HCT116 (cell line): ENCODE measurements at regions not wholly inside any gene's neighbourhood (a gene's known extent, or its start where the extent isn't known, plus 50 kb on each side); places are given as distances from the start of the nearest gene placed in this dataset.

ENCODE experiments used
- ATAC-seq: fragments of 200-7000 bp; cut with Tn5 transposase; 2 replicates; pipeline ENCODE4 v1.9.1; 2020; ENCODE audit warnings: mild to moderate bottlenecking, moderate library complexity
- BruUV-seq: library from RNA; stranded (reverse); fragments of 400-500 nt; replicated peaks from 2 replicates; lab custom pipeline; 2021; lab: Mats Ljungman, UMichigan
- CTCF ChIA-PET: fragments of 300-600 bp; sonication (Branson Sonifier 250); formaldehyde crosslinking; loops from one replicate; lab custom pipeline; 2021; ENCODE audit warnings: antibody characterized with exemption; lab: Charles Lee
- POLR2A ChIA-PET: fragments of 300-600, 350-600 bp; sonication (Branson Sonifier 250); formaldehyde crosslinking; loops from one replicate; lab custom pipeline; 2021; ENCODE audit warnings: antibody characterized with exemption; lab: Charles Lee
- RAD21 ChIA-PET, 2 experiments: fragments of 300-600 bp; sonication (Branson Sonifier 250); formaldehyde crosslinking; loops; one replicate each; lab custom pipeline; 2023; ENCODE audit warnings: low total read pairs in 2 of 2; ENCODE audit not compliant: uncharacterized antibody in 2 of 2, unreplicated experiment in 2 of 2, low non-redundant PET in 1 of 2; lab: Charles Lee
- DNase-seq: peaks from one replicate; pipeline ENCODE4 v3.0.0-alpha.2; 2010; ENCODE audit warnings: low read depth, low spot score
- H2AFZ ChIP-seq: fragments of 200-600 bp; shearing (Covaris generic), sonication (generic); 2 replicates; pipeline ENCODE4 v1.6.1; 2017; ENCODE audit warnings: low read depth, mixed run types, mixed read lengths, antibody characterized with exemption, low read length; ENCODE audit not compliant: poor library complexity, severe bottlenecking
- H3K27ac ChIP-seq: 2 replicates; pipeline ENCODE4 v1.5.1; 2012; ENCODE audit warnings: low read depth, low read length
- H3K27me3 ChIP-seq: fragments of 200-600 bp; sonication (generic); 2 replicates; pipeline ENCODE4 v1.6.1; 2016; ENCODE audit warnings: mixed run types, low read length, mixed read lengths; ENCODE audit not compliant: insufficient read depth
- H3K36me3 ChIP-seq, 2 experiments: fragments of 200-500 bp in 1 of 2; fragments of 200-600 bp in 1 of 2; sonication (Bioruptor generic) in 1 of 2; sonication (generic) in 1 of 2; 2 replicates each; pipeline versions ENCODE4 v1.5.1 to v1.6.1; 2014 to 2016; ENCODE audit warnings: low read length in 2 of 2, inconsistent platforms in 1 of 2, mixed read lengths in 1 of 2, mixed run types in 1 of 2; ENCODE audit not compliant: insufficient read depth in 2 of 2, control insufficient read depth in 1 of 2
- H3K4me1 ChIP-seq, 2 experiments: fragments of 200-600 bp in 1 of 2; sonication (generic) in 1 of 2; 2 replicates each; pipeline versions ENCODE4 v1.5.1 to v1.6.1; 2012 to 2017; ENCODE audit warnings: low read length in 2 of 2, inconsistent platforms in 1 of 2, mild to moderate bottlenecking in 1 of 2, mixed read lengths in 1 of 2, mixed run types in 1 of 2, moderate library complexity in 1 of 2; ENCODE audit not compliant: insufficient read depth in 2 of 2, control insufficient read depth in 1 of 2
- H3K4me2 ChIP-seq: fragments of 200-600 bp; sonication (generic); 2 replicates; pipeline ENCODE4 v1.6.1; 2017; ENCODE audit warnings: mixed run types, low read length, mixed read lengths
- H3K4me3 ChIP-seq, 2 experiments: fragments of 200-600 bp in 1 of 2; sonication (generic) in 1 of 2; replicated peaks in 1 of 2; 2 replicates each; pipeline ENCODE4 v1.5.1; 2011 to 2016; ENCODE audit warnings: low read length in 2 of 2, control low read depth in 1 of 2, low read depth in 1 of 2, mild to moderate bottlenecking in 1 of 2, mixed read lengths in 1 of 2, mixed run types in 1 of 2
- H3K79me2 ChIP-seq: fragments of 200-600 bp; sonication (generic); 2 replicates; pipeline ENCODE4 v1.6.1; 2017; ENCODE audit warnings: mild to moderate bottlenecking, mixed run types, low read length, moderate library complexity, mixed read lengths; ENCODE audit not compliant: insufficient read depth
- H3K9ac ChIP-seq: fragments of 200-600 bp; sonication (generic); 2 replicates; pipeline ENCODE4 v1.6.1; 2016; ENCODE audit warnings: low read length, mixed read lengths
- H3K9me2 ChIP-seq: fragments of 200-600 bp; sonication (generic), shearing (Covaris generic); 2 replicates; pipeline ENCODE4 v1.6.1; 2017; ENCODE audit warnings: mixed run types, mild to moderate bottlenecking, moderate library complexity; ENCODE audit not compliant: insufficient read depth
- H3K9me3 ChIP-seq, 2 experiments: fragments of 200-500 bp in 1 of 2; fragments of 200-600 bp in 1 of 2; sonication (Bioruptor generic) in 1 of 2; sonication (generic) in 1 of 2; 2 replicates each; pipeline ENCODE4 v1.6.1; 2014 to 2017; ENCODE audit warnings: low read length in 2 of 2, mixed read lengths in 2 of 2, inconsistent platforms in 1 of 2, low read depth in 1 of 2, mild to moderate bottlenecking in 1 of 2, mixed run types in 1 of 2, moderate library complexity in 1 of 2; ENCODE audit not compliant: control insufficient read depth in 1 of 2, insufficient read depth in 1 of 2
- H4K20me1 ChIP-seq: fragments of 200-600 bp; sonication (generic), shearing (Covaris generic); 2 replicates; pipeline ENCODE4 v1.6.1; 2017; ENCODE audit warnings: mixed run types, mild to moderate bottlenecking, moderate library complexity; ENCODE audit not compliant: insufficient read depth
- CEBPB ChIP-seq: IDR thresholded peaks from 2 replicates; pipeline ENCODE4 v1.6.1; 2012; ENCODE audit warnings: low read depth
- EGR1 ChIP-seq: IDR thresholded peaks from 2 replicates; pipeline ENCODE4 v1.6.1; 2012; ENCODE audit warnings: low read depth
- EZH2 ChIP-seq: fragments of 200-600 bp; sonication (generic); IDR thresholded peaks from 2 replicates; pipeline ENCODE4 v1.6.1; 2017; ENCODE audit warnings: antibody characterized with exemption, mixed run types
- EZH2phosphoT487 ChIP-seq: fragments of 200-600 bp; IDR thresholded peaks from 2 replicates; pipeline ENCODE4 v1.6.1; 2018; ENCODE audit warnings: antibody characterized with exemption, borderline replicate concordance
- POLR2A ChIP-seq: IDR thresholded peaks from 2 replicates; pipeline ENCODE4 v1.7.0; 2011; ENCODE audit warnings: borderline replicate concordance; ENCODE audit not compliant: insufficient read depth, insufficient read length; ENCODE audit errors: extremely low read depth
- POLR2AphosphoS5 ChIP-seq: IDR thresholded peaks from 2 replicates; pipeline ENCODE4 v1.6.1; 2011; ENCODE audit warnings: mild to moderate bottlenecking, low read depth, low read length, moderate library complexity
- RAD21 ChIP-seq: IDR thresholded peaks from 2 replicates; pipeline ENCODE4 v1.6.1; 2012; ENCODE audit warnings: low read depth, mild to moderate bottlenecking
- SP1 ChIP-seq: IDR thresholded peaks from 2 replicates; pipeline ENCODE4 v1.6.1; 2012; ENCODE audit warnings: low read depth
- SRF ChIP-seq: IDR thresholded peaks from 2 replicates; pipeline ENCODE4 v1.6.1; 2012; ENCODE audit warnings: low read depth
- ZNF274 ChIP-seq: fragments of 200-500 bp; sonication (Bioruptor generic); IDR thresholded peaks from 2 replicates; pipeline ENCODE4 v1.6.1; 2014; ENCODE audit warnings: mild to moderate bottlenecking, low read depth, low read length, inconsistent platforms
- intact Hi-C: fragments of 100-400 bp; cut with micrococcal nuclease; formaldehyde crosslinking; loops from 2 replicates; pipeline ENCODE4 v1.10.0; 2022
- TF ChIP-seq, protein P1 (sequence below): IDR thresholded peaks from 2 replicates; pipeline ENCODE4 v1.6.1; 2011; ENCODE audit warnings: mild to moderate bottlenecking, low read length, moderate library complexity; ENCODE audit not compliant: insufficient replicate concordance; ENCODE audit errors: extremely low read depth
- TF ChIP-seq, protein P2 (sequence below): IDR thresholded peaks from 2 replicates; pipeline ENCODE4 v1.6.1; 2012; ENCODE audit warnings: low read depth
- TF ChIP-seq, protein P3 (sequence below): IDR thresholded peaks from 2 replicates; pipeline ENCODE4 v1.6.1; 2012
- TF ChIP-seq, protein P4 (sequence below): IDR thresholded peaks from 2 replicates; pipeline ENCODE4 v1.6.1; 2012

GRCh38 chr10:3548076-3548475 lies 236.9 kb downstream of the KLF6 start:
- BruUV-seq, result no TSS peak
- no peak for TF ChIP-seq SP1
- no peak for TF ChIP-seq EZH2phosphoT487
- TF ChIP-seq ZNF274, result no peak
- Histone ChIP-seq H3K79me2 (no peaks in the 10 kb centered on the region), H3K4me1 (peaks cover 0 to 4% of the 10 kb centered on the region in 2 experiments; a peak in 1 of 4 replicates), H3K4me3 (no peak overlapping the region), H4K20me1 (no peaks in the 10 kb centered on the region), H3K27me3 (no peaks in the 10 kb centered on the region), H3K36me3 (no peaks in the 10 kb centered on the region), H3K4me2 (no peak overlapping the region), H3K9ac (no peak overlapping the region), H3K9me2 (no peaks in the 10 kb centered on the region), H3K9me3 (no peaks in the 10 kb centered on the region; a peak in 1 of 4 replicates), H2AFZ (no peak overlapping the region), H3K27ac (no peak overlapping the region)
- intact Hi-C loops, result no loop called here
- ChIA-PET CTCF (no interaction called here), POLR2A (no interaction called here), RAD21 (no interaction called here)
- DNase-seq (no peak), ATAC-seq (no peak)

- Histone ChIP-seq H4K20me1 (no peaks in the 10 kb centered on the region), H2AFZ (no peak overlapping the region), H3K9me2 (no peaks in the 10 kb centered on the region), H3K79me2 (no peaks in the 10 kb centered on the region)
- DNase-seq, result no peak
- TF ChIP-seq, protein P1, sequence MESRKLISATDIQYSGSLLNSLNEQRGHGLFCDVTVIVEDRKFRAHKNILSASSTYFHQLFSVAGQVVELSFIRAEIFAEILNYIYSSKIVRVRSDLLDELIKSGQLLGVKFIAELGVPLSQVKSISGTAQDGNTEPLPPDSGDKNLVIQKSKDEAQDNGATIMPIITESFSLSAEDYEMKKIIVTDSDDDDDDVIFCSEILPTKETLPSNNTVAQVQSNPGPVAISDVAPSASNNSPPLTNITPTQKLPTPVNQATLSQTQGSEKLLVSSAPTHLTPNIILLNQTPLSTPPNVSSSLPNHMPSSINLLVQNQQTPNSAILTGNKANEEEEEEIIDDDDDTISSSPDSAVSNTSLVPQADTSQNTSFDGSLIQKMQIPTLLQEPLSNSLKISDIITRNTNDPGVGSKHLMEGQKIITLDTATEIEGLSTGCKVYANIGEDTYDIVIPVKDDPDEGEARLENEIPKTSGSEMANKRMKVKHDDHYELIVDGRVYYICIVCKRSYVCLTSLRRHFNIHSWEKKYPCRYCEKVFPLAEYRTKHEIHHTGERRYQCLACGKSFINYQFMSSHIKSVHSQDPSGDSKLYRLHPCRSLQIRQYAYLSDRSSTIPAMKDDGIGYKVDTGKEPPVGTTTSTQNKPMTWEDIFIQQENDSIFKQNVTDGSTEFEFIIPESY, result no peak
- TF ChIP-seq POLR2AphosphoS5 (no peak), EZH2 (no peak), RAD21 (no peak), POLR2A (no peak), EGR1 (no peak), SRF (no peak), CEBPB (no peak), ZNF274 (no peak)
- TF ChIP-seq, protein P2, sequence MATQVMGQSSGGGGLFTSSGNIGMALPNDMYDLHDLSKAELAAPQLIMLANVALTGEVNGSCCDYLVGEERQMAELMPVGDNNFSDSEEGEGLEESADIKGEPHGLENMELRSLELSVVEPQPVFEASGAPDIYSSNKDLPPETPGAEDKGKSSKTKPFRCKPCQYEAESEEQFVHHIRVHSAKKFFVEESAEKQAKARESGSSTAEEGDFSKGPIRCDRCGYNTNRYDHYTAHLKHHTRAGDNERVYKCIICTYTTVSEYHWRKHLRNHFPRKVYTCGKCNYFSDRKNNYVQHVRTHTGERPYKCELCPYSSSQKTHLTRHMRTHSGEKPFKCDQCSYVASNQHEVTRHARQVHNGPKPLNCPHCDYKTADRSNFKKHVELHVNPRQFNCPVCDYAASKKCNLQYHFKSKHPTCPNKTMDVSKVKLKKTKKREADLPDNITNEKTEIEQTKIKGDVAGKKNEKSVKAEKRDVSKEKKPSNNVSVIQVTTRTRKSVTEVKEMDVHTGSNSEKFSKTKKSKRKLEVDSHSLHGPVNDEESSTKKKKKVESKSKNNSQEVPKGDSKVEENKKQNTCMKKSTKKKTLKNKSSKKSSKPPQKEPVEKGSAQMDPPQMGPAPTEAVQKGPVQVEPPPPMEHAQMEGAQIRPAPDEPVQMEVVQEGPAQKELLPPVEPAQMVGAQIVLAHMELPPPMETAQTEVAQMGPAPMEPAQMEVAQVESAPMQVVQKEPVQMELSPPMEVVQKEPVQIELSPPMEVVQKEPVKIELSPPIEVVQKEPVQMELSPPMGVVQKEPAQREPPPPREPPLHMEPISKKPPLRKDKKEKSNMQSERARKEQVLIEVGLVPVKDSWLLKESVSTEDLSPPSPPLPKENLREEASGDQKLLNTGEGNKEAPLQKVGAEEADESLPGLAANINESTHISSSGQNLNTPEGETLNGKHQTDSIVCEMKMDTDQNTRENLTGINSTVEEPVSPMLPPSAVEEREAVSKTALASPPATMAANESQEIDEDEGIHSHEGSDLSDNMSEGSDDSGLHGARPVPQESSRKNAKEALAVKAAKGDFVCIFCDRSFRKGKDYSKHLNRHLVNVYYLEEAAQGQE, result no peak
- TF ChIP-seq, protein P3, sequence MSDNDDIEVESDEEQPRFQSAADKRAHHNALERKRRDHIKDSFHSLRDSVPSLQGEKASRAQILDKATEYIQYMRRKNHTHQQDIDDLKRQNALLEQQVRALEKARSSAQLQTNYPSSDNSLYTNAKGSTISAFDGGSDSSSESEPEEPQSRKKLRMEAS, result no peak
- TF ChIP-seq, protein P4, sequence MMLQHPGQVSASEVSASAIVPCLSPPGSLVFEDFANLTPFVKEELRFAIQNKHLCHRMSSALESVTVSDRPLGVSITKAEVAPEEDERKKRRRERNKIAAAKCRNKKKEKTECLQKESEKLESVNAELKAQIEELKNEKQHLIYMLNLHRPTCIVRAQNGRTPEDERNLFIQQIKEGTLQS, result no peak
- TF ChIP-seq, all 23 proteins: peak for 0
- intact Hi-C loops, result no loop called here
- H3K4me1 ChIP-seq, result peaks cover 0 to 4% of the 10 kb centered on the region in 2 experiments; a peak in 1 of 4 replicates
- no peak overlapping the region for H3K9ac ChIP-seq
- no peaks in the 10 kb centered on the region for H3K27me3 ChIP-seq
- H3K9me3 ChIP-seq, result no peaks in the 10 kb centered on the region; a peak in 1 of 4 replicates
- H3K4me2 ChIP-seq, result no peak overlapping the region
- H3K4me3 ChIP-seq, result no peak overlapping the region
- RAD21 ChIA-PET, result no interaction called here
- no TSS peak for BruUV-seq
- no peak for ATAC-seq
- POLR2A ChIA-PET, result no interaction called here
- H3K36me3 ChIP-seq, result no peaks in the 10 kb centered on the region
- CTCF ChIA-PET, result no interaction called here
- H3K27ac ChIP-seq, result no peak overlapping the region
Measured at GRCh38 chr10:3544561-3544960, 240.4 kb downstream of the KLF6 start.
